PC-9 (cell line): ENCODE measurements at regions not wholly inside any gene's neighbourhood (a gene's known extent, or its start where the extent isn't known, plus 50 kb on each side); places are given as distances from the start of the nearest gene placed in this dataset.
"Not testable (repeated sequence)": the region's sequence is repeated elsewhere in the genome, so short reads cannot be mapped to it uniquely, and the experiment has no call there.

Experiments used
- BruUV-seq: library from RNA; stranded (reverse); fragments of 400-500 nt; replicated peaks from 2 replicates; lab custom pipeline; 2021; lab: Mats Ljungman, UMichigan
- CTCF ChIA-PET: fragments of 300-600 bp; sonication (Branson Sonifier 250); formaldehyde crosslinking; loops from one replicate; lab custom pipeline; 2022; ENCODE audit warnings: antibody characterized with exemption; lab: Charles Lee
- POLR2A ChIA-PET: fragments of 300-600 bp; sonication (Branson Sonifier 250); formaldehyde crosslinking; loops from one replicate; lab custom pipeline; 2022; ENCODE audit warnings: antibody characterized with exemption; ENCODE audit not compliant: unreplicated experiment; lab: Charles Lee
- DNase-seq, 2 experiments: peaks; one replicate each; pipeline versions ENCODE4 v3.0.0 to v3.0.0-alpha.2; 2015 to 2022; ENCODE audit warnings: mixed read lengths in 1 of 2
- H2AFZ ChIP-seq: fragments of 200-600 bp; sonication (generic); 2 replicates; pipeline ENCODE4 v1.8.1; 2017; ENCODE audit warnings: antibody characterized with exemption
- H3F3A ChIP-seq: fragments of 200-600 bp; sonication (generic); 2 replicates; pipeline ENCODE4 v1.8.1; 2017; ENCODE audit warnings: antibody characterized with exemption, mild to moderate bottlenecking, low read depth; ENCODE audit not compliant: insufficient read depth
- H3K27ac ChIP-seq: fragments of 200-600 bp; sonication (generic); 2 replicates; pipeline ENCODE4 v1.6.1; 2016; ENCODE audit warnings: mixed run types
- H3K27me3 ChIP-seq: fragments of 200-600 bp; sonication (generic); 2 replicates; pipeline ENCODE4 v1.6.1; 2016; ENCODE audit warnings: low read depth, mixed run types; ENCODE audit not compliant: insufficient read depth
- H3K36me3 ChIP-seq: fragments of 200-600 bp; sonication (generic); 2 replicates; pipeline ENCODE4 v1.6.1; 2016; ENCODE audit warnings: low read depth, mixed run types
- H3K4me1 ChIP-seq: fragments of 200-600 bp; sonication (generic); replicated peaks from 2 replicates; pipeline ENCODE4 v1.6.1; 2016; ENCODE audit warnings: mixed run types; ENCODE audit not compliant: insufficient read depth
- H3K4me2 ChIP-seq: fragments of 200-600 bp; sonication (generic); 2 replicates; pipeline ENCODE4 v1.6.1; 2017; ENCODE audit warnings: mixed run types
- H3K4me3 ChIP-seq: fragments of 200-600 bp; sonication (generic); 2 replicates; pipeline ENCODE4 v1.6.1; 2016; ENCODE audit warnings: mixed run types
- H3K79me2 ChIP-seq: fragments of 200-600 bp; sonication (generic); 2 replicates; pipeline ENCODE4 v1.6.1; 2017; ENCODE audit warnings: low read depth, mixed run types
- H3K9me2 ChIP-seq: fragments of 200-600 bp; sonication (generic); 2 replicates; pipeline ENCODE4 v1.8.1; 2017; ENCODE audit warnings: mild to moderate bottlenecking; ENCODE audit not compliant: insufficient read depth
- H3K9me3 ChIP-seq: fragments of 200-600 bp; sonication (generic); 2 replicates; pipeline ENCODE4 v1.8.1; 2016; ENCODE audit warnings: low read depth; ENCODE audit not compliant: insufficient read depth
- H4K20me1 ChIP-seq: fragments of 200-600 bp; sonication (generic); 2 replicates; pipeline ENCODE4 v1.8.1; 2017; ENCODE audit not compliant: insufficient read depth
- intact Hi-C: fragments of 100-400 bp; cut with micrococcal nuclease; formaldehyde crosslinking; loops from one replicate; pipeline ENCODE4 v1.10.0; 2022; ENCODE audit not compliant: unreplicated experiment

DNA sequence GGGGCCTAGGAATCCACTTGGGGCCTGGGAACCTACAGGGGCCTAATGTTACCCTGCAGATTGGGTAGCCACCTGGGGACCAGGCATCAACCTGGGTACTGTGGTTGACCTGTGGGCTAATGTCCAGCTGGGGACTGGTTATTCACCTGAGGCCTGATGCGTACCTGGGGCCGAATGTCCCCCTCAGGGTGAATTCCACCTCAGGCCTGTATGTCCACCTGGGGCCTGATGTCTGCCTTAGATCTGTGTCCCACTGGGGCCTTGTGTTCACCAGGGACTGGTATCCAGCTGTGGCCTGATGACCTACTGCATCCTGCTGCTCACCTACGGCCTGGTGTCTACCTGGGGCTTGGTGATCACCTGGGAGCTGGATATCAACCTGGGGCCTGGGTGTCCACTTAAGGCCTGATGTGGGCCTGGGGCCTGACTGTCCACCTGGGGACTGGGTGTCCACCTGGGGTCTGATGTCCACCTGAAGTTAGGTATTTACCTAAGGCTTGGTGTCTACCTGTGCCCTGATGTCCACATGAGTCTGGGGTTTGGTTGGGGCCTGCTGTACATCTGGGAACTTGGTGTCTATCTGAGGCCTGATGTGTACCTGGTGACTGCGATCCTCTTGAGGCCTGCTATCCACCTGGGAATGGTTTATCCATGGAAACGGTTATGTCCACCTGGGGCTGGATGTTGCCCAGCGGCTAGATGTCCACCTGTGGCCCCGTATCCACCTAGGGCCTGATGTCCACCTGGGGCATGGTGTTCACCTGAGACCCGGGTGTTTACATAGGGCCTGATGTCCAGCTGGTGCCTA is 1492.6 kb upstream of the TPTE start:
- H3K4me2 ChIP-seq, H3K27me3 ChIP-seq, H3K4me1 ChIP-seq, H3F3A ChIP-seq, H3K79me2 ChIP-seq, BruUV-seq, H3K27ac ChIP-seq, DNase-seq, intact Hi-C loops, H3K9me3 ChIP-seq, H4K20me1 ChIP-seq, H3K9me2 ChIP-seq, POLR2A ChIA-PET, H3K4me3 ChIP-seq, CTCF ChIA-PET, H2AFZ ChIP-seq, H3K36me3 ChIP-seq: not testable (repeated sequence)

DNA sequence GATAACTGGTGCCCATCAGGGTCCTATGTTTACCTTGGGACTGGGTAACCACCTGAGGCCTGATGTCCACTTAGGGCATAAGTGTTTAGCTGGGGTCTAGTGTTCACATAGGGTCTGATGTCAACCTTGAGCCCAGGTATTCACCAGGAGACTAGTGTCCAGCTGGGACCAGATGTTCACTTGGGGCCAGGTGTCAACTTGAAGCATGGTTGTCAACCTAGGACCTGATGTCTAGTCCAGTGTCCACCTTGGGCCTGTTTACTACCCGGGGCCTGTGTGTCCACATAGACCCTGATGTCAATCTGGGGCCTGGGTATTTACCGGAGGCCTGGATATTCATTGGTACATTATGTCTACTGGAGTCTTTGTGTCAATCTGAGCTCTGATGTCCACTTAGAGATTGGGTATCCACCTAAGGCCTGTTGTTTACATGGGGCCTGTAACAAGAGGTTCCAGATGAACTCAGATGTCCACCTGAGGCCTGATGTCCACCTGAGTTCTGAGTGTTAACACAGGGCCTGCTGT is 1491.2 kb upstream of the TPTE start:
- H3K27me3 ChIP-seq, H3K4me1 ChIP-seq, BruUV-seq, CTCF ChIA-PET, H3K9me2 ChIP-seq, H3F3A ChIP-seq, DNase-seq, H3K4me3 ChIP-seq, H3K36me3 ChIP-seq, intact Hi-C loops, POLR2A ChIA-PET, H3K79me2 ChIP-seq, H4K20me1 ChIP-seq, H2AFZ ChIP-seq, H3K27ac ChIP-seq, H3K4me2 ChIP-seq, H3K9me3 ChIP-seq: not testable (repeated sequence)

DNA sequence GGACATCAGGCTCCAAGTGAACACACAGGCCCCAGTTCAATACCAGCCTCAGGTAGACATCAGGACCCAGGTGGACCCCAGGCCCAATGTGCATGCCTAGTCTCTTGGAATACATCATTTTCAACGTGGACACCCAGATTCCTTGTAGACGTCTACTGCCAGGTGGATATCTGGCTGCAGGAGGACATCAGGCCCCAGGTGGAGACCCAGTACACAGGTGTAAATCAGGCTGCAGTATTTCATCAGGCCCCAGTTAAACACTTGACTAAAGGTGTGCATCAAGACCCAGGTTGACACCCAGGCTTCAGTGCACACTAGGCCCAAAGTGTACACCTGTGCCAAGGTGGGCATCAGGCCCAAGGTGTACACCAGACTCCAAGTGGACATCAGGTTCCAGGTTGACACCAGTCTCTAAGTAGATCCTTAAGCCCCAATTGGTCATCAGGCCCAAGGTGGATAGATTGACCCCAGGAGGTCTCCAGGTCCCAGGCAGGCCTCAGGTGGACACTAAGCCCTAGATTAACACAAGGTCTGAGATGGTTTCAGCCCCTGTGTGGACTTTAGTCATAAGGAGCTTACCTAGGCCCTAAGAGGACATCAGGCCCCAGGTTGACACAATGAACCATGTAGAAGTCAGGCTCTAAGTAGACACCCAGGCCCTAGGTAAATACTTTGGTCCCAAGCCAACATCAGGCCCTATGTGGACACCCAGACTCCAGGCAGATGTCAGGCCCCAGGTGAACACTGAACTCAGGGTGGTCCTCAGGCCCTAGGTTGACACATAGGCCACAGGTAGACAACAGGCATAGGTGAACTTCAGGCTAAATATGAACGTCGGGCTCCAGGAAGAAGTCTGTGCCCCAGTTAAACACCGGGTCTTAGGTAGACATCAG is 1489.7 kb upstream of the TPTE start:
- H3K4me3 ChIP-seq, BruUV-seq, H3K9me2 ChIP-seq, POLR2A ChIA-PET, DNase-seq, H3K27ac ChIP-seq, CTCF ChIA-PET, H3K36me3 ChIP-seq, H4K20me1 ChIP-seq, H3F3A ChIP-seq, H3K4me2 ChIP-seq, H3K79me2 ChIP-seq, H3K27me3 ChIP-seq, H3K9me3 ChIP-seq, intact Hi-C loops, H3K4me1 ChIP-seq, H2AFZ ChIP-seq: not testable (repeated sequence)

DNA sequence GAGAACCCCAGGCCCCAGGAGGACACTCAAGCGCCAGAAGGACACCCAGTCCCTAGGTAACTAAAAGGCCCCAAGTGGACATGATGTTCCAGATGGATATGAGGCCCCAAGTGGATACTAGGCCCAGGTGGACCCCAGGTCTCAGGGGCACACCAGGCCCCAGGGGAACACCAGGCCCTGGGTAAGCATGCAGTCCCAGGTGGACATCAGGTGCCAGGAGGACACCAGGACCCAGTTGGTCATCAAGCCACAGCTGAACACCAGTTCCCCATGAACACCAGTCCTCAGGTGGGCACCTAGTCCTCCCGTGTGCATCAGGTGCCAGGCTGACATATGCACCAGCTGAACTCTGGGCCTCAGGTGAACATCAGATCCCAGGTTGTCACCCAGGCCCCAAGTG is 1488.8 kb upstream of the TPTE start:
- POLR2A ChIA-PET, intact Hi-C loops, H3F3A ChIP-seq, H4K20me1 ChIP-seq, BruUV-seq, H3K9me2 ChIP-seq, H3K9me3 ChIP-seq, H2AFZ ChIP-seq, H3K4me2 ChIP-seq, H3K4me1 ChIP-seq, CTCF ChIA-PET, H3K27me3 ChIP-seq, H3K36me3 ChIP-seq, H3K27ac ChIP-seq, H3K4me3 ChIP-seq, DNase-seq, H3K79me2 ChIP-seq: not testable (repeated sequence)

DNA sequence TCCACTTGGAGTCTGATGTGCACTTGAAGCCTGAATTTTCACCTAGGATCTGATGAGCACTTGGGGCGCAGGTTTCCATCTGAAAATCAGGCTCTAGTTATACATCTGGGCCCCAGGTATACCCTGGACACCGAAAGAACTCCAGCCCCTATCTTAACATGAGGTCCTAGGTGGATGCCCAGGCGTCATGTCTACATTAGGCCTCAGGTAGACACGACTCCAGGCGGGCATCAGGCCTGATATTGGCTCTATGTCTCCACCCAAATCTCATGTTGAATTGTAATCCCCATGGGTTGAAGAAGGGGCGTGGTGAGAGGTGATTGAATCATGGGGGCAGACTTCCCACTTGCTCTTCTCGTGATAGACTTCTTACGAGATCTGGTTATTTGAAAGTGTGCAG is 1488.1 kb upstream of the TPTE start:
- DNase-seq, H3K4me2 ChIP-seq, H3F3A ChIP-seq, H3K4me1 ChIP-seq, H3K27me3 ChIP-seq, intact Hi-C loops, H2AFZ ChIP-seq, H3K27ac ChIP-seq, POLR2A ChIA-PET, H3K79me2 ChIP-seq, BruUV-seq, H3K4me3 ChIP-seq, H3K9me2 ChIP-seq, H3K9me3 ChIP-seq, H3K36me3 ChIP-seq, CTCF ChIA-PET, H4K20me1 ChIP-seq: not testable (repeated sequence)

DNA sequence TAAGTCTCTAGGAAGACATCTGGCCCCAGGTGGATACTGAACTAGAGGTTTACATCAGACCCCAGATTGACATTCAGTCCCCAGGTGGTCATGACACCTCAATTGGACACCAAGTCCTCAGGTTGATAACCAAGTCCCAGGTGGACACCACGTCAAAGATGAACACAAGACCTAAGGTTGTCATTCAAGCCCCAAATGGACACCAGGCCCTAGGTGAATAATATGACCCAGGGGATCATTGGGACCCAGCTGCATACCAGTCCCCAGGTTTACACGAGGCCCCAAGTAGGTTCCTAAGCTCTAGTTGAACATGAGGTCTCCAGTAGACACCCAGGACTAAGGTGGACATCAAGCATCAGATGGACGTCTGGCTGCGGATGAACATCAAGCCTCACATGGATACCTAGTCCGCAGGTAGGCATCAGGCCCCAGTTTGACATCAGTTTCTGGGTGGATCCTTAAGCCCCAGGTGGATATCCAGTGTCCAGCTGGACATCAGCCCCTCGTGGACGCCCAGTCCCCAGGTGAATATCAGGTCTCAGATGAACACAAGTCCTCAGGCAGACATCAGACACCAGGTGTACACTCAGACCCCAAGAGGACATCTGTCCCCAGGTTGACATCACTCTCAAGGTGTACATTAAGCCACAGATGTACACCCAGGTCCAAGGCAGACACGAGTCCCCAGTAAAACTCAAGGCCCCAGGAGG is 1486.7 kb upstream of the TPTE start:
- H3K9me3 ChIP-seq, POLR2A ChIA-PET, H3K9me2 ChIP-seq, BruUV-seq, intact Hi-C loops, H4K20me1 ChIP-seq, H3K4me1 ChIP-seq, H3F3A ChIP-seq, H3K4me3 ChIP-seq, CTCF ChIA-PET, H3K4me2 ChIP-seq, H2AFZ ChIP-seq, H3K36me3 ChIP-seq, H3K27me3 ChIP-seq, H3K27ac ChIP-seq, DNase-seq, H3K79me2 ChIP-seq: not testable (repeated sequence)
